AG10803 (cell line): ENCODE measurements at regions not wholly inside any gene's neighbourhood (a gene's known extent, or its start where the extent isn't known, plus 50 kb on each side); places are given as distances from the start of the nearest gene placed in this dataset.

ENCODE experiments used
- DNase-seq: peaks from one replicate; pipeline ENCODE4 v3.0.0; 2010; ENCODE audit warnings: low read depth
- H3K4me3 ChIP-seq: 2 replicates; pipeline ENCODE4 v1.5.1; 2011; ENCODE audit warnings: mild to moderate bottlenecking, low read length, control low read depth
- TF ChIP-seq, protein P1 (sequence below): conservative IDR thresholded peaks from 2 replicates; pipeline ENCODE4 v1.5.1; 2011; ENCODE audit warnings: mild to moderate bottlenecking, low read length, control low read depth, inconsistent platforms

DNA sequence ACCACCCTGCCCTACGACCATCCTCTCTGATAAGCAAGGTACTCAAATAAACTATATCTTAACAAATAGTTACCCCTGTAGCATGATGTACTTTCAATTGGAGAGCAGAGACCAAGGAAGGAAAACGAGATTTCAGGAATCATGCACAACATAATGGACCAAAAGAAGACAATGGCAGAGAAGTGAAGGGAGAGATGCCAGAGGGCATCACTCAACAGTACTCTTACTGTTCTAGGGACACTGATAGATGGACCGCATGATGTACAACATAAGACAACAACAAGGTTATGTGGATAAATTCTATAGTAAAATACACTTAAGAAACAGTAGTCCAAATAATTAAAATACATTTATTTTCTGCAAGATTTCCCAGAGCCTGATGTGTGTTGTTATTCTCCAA lies 77.5 kb upstream of the IFNG-AS1 start:
- DNase-seq = no peak
- H3K4me3 ChIP-seq = no peak overlapping the region
- TF ChIP-seq, protein P1, sequence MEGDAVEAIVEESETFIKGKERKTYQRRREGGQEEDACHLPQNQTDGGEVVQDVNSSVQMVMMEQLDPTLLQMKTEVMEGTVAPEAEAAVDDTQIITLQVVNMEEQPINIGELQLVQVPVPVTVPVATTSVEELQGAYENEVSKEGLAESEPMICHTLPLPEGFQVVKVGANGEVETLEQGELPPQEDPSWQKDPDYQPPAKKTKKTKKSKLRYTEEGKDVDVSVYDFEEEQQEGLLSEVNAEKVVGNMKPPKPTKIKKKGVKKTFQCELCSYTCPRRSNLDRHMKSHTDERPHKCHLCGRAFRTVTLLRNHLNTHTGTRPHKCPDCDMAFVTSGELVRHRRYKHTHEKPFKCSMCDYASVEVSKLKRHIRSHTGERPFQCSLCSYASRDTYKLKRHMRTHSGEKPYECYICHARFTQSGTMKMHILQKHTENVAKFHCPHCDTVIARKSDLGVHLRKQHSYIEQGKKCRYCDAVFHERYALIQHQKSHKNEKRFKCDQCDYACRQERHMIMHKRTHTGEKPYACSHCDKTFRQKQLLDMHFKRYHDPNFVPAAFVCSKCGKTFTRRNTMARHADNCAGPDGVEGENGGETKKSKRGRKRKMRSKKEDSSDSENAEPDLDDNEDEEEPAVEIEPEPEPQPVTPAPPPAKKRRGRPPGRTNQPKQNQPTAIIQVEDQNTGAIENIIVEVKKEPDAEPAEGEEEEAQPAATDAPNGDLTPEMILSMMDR = no peak

GRCh38 chr12:67915335-67915851 lies 73.9 kb upstream of the IFNG-AS1 start:
- H3K4me3 ChIP-seq = no peak overlapping the region
- TF ChIP-seq, protein P1 = no peak
- no peak for DNase-seq

DNA sequence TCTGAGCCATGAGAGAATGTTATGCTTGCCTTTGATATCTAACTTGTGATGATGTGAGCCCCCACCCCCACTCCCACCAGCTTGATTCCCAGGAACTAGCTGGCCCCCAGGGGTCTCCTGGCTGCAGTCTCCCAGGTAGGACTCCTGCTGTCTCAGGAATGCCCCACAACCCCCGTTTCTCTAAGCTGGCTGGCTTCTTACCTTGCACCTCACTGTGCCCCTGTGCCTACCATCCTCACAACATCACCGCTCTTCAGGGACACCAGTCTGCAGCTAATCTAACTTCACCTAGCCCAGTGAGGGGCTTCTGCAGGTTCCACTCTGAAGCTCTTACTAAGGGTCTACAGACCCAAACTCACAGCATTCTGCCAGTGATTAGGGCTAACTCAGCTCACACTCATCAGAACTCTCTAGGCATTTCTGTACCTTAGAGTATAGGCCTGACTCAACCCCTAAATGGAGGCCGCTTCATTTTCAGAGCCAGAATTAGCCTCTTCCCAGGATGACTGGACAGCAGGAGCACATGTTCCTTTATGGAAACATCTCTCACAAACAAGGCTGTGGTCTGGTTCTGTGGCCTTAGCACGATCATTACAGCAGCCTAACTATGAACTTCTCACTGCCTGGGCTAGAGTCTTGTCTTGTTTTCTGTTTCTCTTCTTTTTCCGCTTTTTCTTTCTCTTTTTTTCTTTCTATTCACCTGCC lies 72.8 kb upstream of the IFNG-AS1 start:
- H3K4me3 ChIP-seq = no peak overlapping the region
- TF ChIP-seq, protein P1 = no peak
- peak; percentile 60 for DNase-seq

- TF ChIP-seq, protein P1 = no peak
- DNase-seq = peak; percentile 58
- no peak overlapping the region for H3K4me3 ChIP-seq
Observed at GRCh38 chr12:67917811-67918210, 71.4 kb upstream of the IFNG-AS1 start.

GRCh38 chr12:67918441-67918840 lies 70.8 kb upstream of the IFNG-AS1 start:
- TF ChIP-seq, protein P1 = no peak

GRCh38 chr12:67919406-67919805 lies 69.8 kb upstream of the IFNG-AS1 start:
- peak; percentile 55 for DNase-seq
- no peak overlapping the region for H3K4me3 ChIP-seq
- TF ChIP-seq, protein P1 = no peak

More at GRCh38 chr12:67918441-67918840, 70.8 kb upstream of the IFNG-AS1 start:
- H3K4me3 ChIP-seq = no peak overlapping the region
- DNase-seq = no peak

DNA sequence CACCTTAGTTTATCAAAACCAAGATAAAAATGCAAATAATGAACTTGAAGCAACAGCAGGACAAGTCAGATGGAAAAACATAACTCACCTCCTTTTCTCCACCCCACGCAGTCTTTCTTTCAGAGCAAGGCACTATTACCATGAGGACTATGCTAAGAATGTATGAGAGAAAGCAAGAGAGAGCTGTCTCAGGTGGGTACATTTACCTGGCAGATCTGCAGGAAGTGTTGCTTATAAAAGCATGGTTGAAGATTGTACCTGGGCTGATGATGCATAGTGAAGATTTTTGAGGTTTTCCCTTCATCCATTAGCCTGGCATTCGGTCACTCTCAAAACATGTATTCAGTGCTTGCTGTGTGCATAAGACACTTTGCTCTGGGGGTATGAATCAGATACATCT lies 68.8 kb upstream of the IFNG-AS1 start:
- no peak for DNase-seq
- TF ChIP-seq, protein P1 = no peak
- H3K4me3 ChIP-seq = no peak overlapping the region
